ENCODE measurements at regions not wholly inside any gene's neighbourhood (a gene's known extent, or its start where the extent isn't known, plus 50 kb on each side); places are given as distances from the start of the nearest gene placed in this dataset.

DNA sequence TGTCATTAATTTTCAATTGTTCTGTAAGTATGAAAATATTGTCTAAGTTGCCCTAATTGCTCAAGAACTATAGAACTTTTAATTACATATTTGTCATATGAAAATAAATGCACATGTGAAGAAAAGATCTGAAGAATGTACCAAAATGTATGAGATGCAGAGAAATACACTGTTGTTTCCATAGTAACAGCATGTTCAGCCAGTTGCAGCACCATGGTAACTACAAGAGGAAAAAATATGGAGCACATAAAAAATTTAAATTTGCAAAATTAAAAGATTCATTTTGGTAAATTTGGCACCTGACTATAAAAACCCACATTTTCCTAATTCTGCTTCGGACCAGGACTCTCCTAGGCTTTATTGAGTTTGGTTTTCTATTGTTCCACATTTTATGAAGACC is 1170.0 kb upstream of the MIR17HG start:
- DNase-seq: no peak
- H3K27me3 ChIP-seq: no peaks in the 10 kb centered on the region
- no peaks in the 10 kb centered on the region for H3K36me3 ChIP-seq
- H3K4me1 ChIP-seq: no peaks in the 10 kb centered on the region
- WGBS, 2 donors: 65 to 83% methylated on average over 1 of the region's 1 CpG
- H3K9me3 ChIP-seq: no peaks in the 10 kb centered on the region
- H3K4me3 ChIP-seq: no peak overlapping the region
- TF ChIP-seq, protein P1, sequence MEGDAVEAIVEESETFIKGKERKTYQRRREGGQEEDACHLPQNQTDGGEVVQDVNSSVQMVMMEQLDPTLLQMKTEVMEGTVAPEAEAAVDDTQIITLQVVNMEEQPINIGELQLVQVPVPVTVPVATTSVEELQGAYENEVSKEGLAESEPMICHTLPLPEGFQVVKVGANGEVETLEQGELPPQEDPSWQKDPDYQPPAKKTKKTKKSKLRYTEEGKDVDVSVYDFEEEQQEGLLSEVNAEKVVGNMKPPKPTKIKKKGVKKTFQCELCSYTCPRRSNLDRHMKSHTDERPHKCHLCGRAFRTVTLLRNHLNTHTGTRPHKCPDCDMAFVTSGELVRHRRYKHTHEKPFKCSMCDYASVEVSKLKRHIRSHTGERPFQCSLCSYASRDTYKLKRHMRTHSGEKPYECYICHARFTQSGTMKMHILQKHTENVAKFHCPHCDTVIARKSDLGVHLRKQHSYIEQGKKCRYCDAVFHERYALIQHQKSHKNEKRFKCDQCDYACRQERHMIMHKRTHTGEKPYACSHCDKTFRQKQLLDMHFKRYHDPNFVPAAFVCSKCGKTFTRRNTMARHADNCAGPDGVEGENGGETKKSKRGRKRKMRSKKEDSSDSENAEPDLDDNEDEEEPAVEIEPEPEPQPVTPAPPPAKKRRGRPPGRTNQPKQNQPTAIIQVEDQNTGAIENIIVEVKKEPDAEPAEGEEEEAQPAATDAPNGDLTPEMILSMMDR (IDR thresholded peaks at IDR 0.05): no peak
- no peak for TF ChIP-seq POLR2A (IDR thresholded peaks at IDR 0.05)
- no peak overlapping the region for H3K27ac ChIP-seq
- intact Hi-C loops (cut with DNase I): no loop called here

DNA sequence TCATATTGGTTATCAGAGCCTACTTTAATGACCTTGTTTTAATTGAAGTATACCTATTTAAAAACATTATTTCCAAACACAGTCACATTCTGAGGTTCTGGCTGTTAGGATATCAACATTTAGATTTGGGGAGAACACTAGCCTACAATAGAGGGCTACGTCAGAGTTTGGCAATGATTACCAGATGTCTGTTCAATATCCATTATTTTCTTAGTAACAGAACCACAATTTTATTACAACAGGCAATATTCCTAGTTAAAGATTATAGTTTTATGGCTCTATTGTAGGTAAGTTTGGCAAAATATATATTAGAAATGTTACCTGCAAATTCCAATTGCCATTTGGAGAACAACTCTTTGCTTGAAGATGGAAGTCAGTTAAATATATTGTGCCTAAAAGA is 1163.1 kb upstream of the MIR17HG start:
- no peaks in the 10 kb centered on the region for H3K27me3 ChIP-seq
- no peaks in the 10 kb centered on the region for H3K4me1 ChIP-seq
- 65 to 84% methylated on average over 1 of the region's 1 CpG for WGBS, 2 donors
- intact Hi-C loops (cut with DNase I): no loop called here
- no peak overlapping the region for H3K27ac ChIP-seq
- H3K4me3 ChIP-seq: no peak overlapping the region
- no peaks in the 10 kb centered on the region for H3K9me3 ChIP-seq
- no peaks in the 10 kb centered on the region for H3K36me3 ChIP-seq
- no peak for DNase-seq
- TF ChIP-seq POLR2A (IDR thresholded peaks at IDR 0.05): no peak
- TF ChIP-seq, protein P1 (IDR thresholded peaks at IDR 0.05): no peak

DNA sequence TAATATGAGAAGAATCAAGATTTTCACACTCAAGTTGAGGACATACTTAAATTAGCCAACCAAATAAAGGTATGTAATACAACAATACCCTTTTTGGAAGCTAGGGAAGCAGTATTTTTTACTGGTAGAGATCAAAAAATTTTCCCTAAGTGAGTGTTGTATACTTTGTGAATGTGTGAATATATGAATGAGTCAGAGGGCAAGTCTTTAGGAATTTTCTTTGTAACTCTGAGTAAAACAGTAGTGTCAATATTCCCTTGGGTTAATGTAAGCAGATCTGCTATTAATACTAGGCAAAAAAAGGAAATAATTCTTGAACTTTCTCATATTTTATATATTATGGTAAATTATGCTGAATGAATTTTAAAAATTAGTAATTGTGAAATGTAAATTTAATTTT is 1161.8 kb upstream of the MIR17HG start:
- no peak for DNase-seq
- H3K4me3 ChIP-seq: no peak overlapping the region
- no peak overlapping the region for H3K27ac ChIP-seq
- H3K36me3 ChIP-seq: no peaks in the 10 kb centered on the region
- H3K4me1 ChIP-seq: no peaks in the 10 kb centered on the region
- intact Hi-C loops (cut with DNase I): no loop called here
- H3K27me3 ChIP-seq: no peaks in the 10 kb centered on the region
- H3K9me3 ChIP-seq: no peaks in the 10 kb centered on the region
- TF ChIP-seq POLR2A (IDR thresholded peaks at IDR 0.05): no peak
- TF ChIP-seq, protein P1 (IDR thresholded peaks at IDR 0.05): no peak

DNA sequence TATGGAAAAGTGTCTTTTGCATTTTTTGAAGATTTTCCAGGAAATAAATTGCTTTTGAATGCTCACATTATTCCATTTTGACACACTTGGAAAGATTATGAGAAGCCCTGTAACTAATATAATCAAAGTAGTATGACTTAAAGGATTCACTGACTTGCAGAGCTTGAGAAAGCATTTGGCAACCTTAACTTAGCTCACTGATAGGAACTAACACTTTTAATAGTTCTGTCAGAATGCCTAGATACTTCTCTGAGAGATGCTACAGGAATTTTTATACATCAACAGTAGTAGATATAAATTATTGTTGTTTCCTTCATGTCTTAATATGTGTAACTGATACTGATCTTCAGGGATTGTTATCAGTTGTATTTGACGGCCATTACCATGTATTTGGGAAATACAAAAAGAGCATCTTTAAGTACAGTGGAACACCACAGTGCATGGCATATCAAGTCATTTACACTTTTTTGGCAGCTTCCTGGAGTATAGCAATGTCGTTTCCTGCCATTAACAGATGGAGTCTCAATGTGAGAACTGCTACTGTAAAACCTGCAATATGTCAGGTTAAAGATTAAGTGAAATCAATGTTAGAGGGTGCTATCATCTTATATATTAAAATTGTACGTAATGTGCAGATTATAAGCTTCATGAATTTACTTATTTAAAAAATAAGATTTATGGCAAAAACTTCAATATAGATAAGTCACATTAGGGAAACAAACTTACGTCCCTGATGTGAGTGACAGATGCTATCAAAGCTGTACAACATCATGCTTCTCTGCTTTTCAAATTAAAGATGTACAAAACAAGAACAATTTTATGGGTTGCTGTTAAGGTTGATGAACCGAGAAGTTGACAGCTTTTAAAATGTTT is 1159.8 kb upstream of the MIR17HG start:
- no peak overlapping the region for H3K4me3 ChIP-seq
- H3K4me1 ChIP-seq: no peaks in the 10 kb centered on the region
- DNase-seq: no peak
- H3K9me3 ChIP-seq: no peaks in the 10 kb centered on the region
- intact Hi-C loops (cut with DNase I): no loop called here
- TF ChIP-seq POLR2A (IDR thresholded peaks at IDR 0.05): no peak
- TF ChIP-seq, protein P1 (IDR thresholded peaks at IDR 0.05): no peak
- no peaks in the 10 kb centered on the region for H3K36me3 ChIP-seq
- H3K27me3 ChIP-seq: no peaks in the 10 kb centered on the region
- no peak overlapping the region for H3K27ac ChIP-seq
- 63 to 79% methylated on average over 5 of the region's 5 CpGs for WGBS, 2 donors

DNA sequence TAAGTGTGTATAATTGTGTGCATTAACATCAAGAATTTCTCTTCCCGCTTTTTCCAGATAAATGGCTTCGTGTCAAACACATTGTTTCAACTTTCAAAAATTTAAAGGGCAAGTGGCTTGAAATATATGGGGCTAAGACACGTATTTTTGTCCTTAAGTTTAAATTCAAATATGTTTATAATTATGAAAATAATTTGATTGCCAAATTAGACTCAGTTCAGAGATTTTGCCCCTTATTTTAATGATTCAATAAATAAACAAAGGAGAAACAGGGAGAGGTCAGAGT is 1159.2 kb upstream of the MIR17HG start:
- H3K4me1 ChIP-seq: no peaks in the 10 kb centered on the region
- TF ChIP-seq, protein P1 (IDR thresholded peaks at IDR 0.05): no peak
- TF ChIP-seq POLR2A (IDR thresholded peaks at IDR 0.05): no peak
- intact Hi-C loops (cut with DNase I): no loop called here
- no peak overlapping the region for H3K27ac ChIP-seq
- no peaks in the 10 kb centered on the region for H3K9me3 ChIP-seq
- no peak overlapping the region for H3K4me3 ChIP-seq
- DNase-seq: no peak
- WGBS, 2 donors: 64 to 69% methylated on average over 3 of the region's 3 CpGs
- H3K36me3 ChIP-seq: no peaks in the 10 kb centered on the region
- no peaks in the 10 kb centered on the region for H3K27me3 ChIP-seq

Measured in esophagus squamous epithelium (tissue), 5 donors.